ENCODE measurements at regions not wholly inside any gene's neighbourhood (a gene's known extent, or its start where the extent isn't known, plus 50 kb on each side); places are given as distances from the start of the nearest gene placed in this dataset.

- TF ChIP-seq, protein P1, sequence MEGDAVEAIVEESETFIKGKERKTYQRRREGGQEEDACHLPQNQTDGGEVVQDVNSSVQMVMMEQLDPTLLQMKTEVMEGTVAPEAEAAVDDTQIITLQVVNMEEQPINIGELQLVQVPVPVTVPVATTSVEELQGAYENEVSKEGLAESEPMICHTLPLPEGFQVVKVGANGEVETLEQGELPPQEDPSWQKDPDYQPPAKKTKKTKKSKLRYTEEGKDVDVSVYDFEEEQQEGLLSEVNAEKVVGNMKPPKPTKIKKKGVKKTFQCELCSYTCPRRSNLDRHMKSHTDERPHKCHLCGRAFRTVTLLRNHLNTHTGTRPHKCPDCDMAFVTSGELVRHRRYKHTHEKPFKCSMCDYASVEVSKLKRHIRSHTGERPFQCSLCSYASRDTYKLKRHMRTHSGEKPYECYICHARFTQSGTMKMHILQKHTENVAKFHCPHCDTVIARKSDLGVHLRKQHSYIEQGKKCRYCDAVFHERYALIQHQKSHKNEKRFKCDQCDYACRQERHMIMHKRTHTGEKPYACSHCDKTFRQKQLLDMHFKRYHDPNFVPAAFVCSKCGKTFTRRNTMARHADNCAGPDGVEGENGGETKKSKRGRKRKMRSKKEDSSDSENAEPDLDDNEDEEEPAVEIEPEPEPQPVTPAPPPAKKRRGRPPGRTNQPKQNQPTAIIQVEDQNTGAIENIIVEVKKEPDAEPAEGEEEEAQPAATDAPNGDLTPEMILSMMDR (IDR thresholded peaks at IDR 0.05), result no peak
- no peak for TF ChIP-seq EZH2 (IDR thresholded peaks at IDR 0.05)
Measured at GRCh38 chr12:83476006-83476405, 789.3 kb downstream of the TMTC2 start.

All from neural progenitor cell (in vitro differentiated cells).